ENCODE measurements at regions not wholly inside any gene's neighbourhood (a gene's known extent, or its start where the extent isn't known, plus 50 kb on each side); places are given as distances from the start of the nearest gene placed in this dataset.
"Not testable (repeated sequence)": the region's sequence is repeated elsewhere in the genome, so short reads cannot be mapped to it uniquely, and the experiment has no call there.

GRCh38 chr6:15953152-15953880 lies 175.6 kb upstream of the MYLIP start:
- DNase-seq, result no peak

GRCh38 chr6:15952231-15953151 lies 176.4 kb upstream of the MYLIP start:
- DNase-seq, result no peak

GRCh38 chr6:15950962-15951569 lies 177.8 kb upstream of the MYLIP start:
- no peak for DNase-seq

GRCh38 chr6:15949982-15950381 lies 178.9 kb upstream of the MYLIP start:
- DNase-seq, result no peak

GRCh38 chr6:15948930-15949900 lies 179.7 kb upstream of the MYLIP start:
- DNase-seq, result no peak

GRCh38 chr6:15947923-15948322 lies 181.0 kb upstream of the MYLIP start:
- DNase-seq, result no peak

- no peak for DNase-seq
These were observed 181.4 kb upstream of the MYLIP start for GRCh38 chr6:15947436-15947835.

GRCh38 chr6:15946701-15947385 lies 182.0 kb upstream of the MYLIP start:
- no peak for DNase-seq

GRCh38 chr6:15945593-15946159 lies 183.2 kb upstream of the MYLIP start:
- DNase-seq, result no peak

GRCh38 chr6:15943423-15943822 lies 185.5 kb upstream of the MYLIP start:
- no peak for DNase-seq

- no peak for DNase-seq
These were observed 187.7 kb upstream of the MYLIP start for GRCh38 chr6:15941168-15941567.

- no peak for DNase-seq
These were observed 190.8 kb upstream of the MYLIP start for GRCh38 chr6:15938107-15938506.

GRCh38 chr6:15937602-15938001 lies 191.3 kb upstream of the MYLIP start:
- no peak for DNase-seq

GRCh38 chr6:15936503-15936902 lies 192.4 kb upstream of the MYLIP start:
- no peak for DNase-seq

- no peak for DNase-seq
These were observed 193.2 kb upstream of the MYLIP start for GRCh38 chr6:15935661-15936060.

GRCh38 chr6:15931697-15932096 lies 197.2 kb upstream of the MYLIP start:
- not testable (repeated sequence) for DNase-seq

GRCh38 chr6:15930207-15930606 lies 198.7 kb upstream of the MYLIP start:
- DNase-seq, result no peak

- DNase-seq, result no peak
These were observed 199.2 kb upstream of the MYLIP start for GRCh38 chr6:15929685-15930084.

GRCh38 chr6:15927531-15928225 lies 201.2 kb upstream of the MYLIP start:
- no peak for DNase-seq

GRCh38 chr6:15926256-15926655 lies 202.6 kb upstream of the MYLIP start:
- no peak for DNase-seq

GRCh38 chr6:15924893-15925292 lies 204.0 kb upstream of the MYLIP start:
- no peak for DNase-seq
